ENCODE measurements at regions not wholly inside any gene's neighbourhood (a gene's known extent, or its start where the extent isn't known, plus 50 kb on each side); places are given as distances from the start of the nearest gene placed in this dataset.

- Mint-ChIP-seq H3K27ac (no peak overlapping the region), H3K36me3 (no peaks in the 10 kb centered on the region), H3K9me3 (no peaks in the 10 kb centered on the region), H3K4me3 (no peak overlapping the region), H3K4me1 (no peaks in the 10 kb centered on the region)
- ATAC-seq (no peak), DNase-seq (ENCODE audit: low spot score in 2 of 2) (no peak)
Measured at GRCh38 chr2:45125232-45125631, 116.0 kb upstream of the SIX2 start.

GRCh38 chr2:45124456-45124855 is 115.2 kb upstream of the SIX2 start:
- Mint-ChIP-seq H3K9me3 (no peaks in the 10 kb centered on the region), H3K4me3 (no peak overlapping the region), H3K36me3 (no peaks in the 10 kb centered on the region), H3K4me1 (no peaks in the 10 kb centered on the region), H3K27ac (no peak overlapping the region)
- no peak for ATAC-seq
- DNase-seq (ENCODE audit: low spot score in 2 of 2): no peak

GRCh38 chr2:45123521-45124191 is 114.4 kb upstream of the SIX2 start:
- DNase-seq (ENCODE audit: low spot score in 2 of 2): no peak
- Mint-ChIP-seq H3K9me3 (no peaks in the 10 kb centered on the region), H3K4me3 (no peak overlapping the region), H3K36me3 (no peaks in the 10 kb centered on the region), H3K27ac (no peak overlapping the region), H3K4me1 (no peaks in the 10 kb centered on the region)
- ATAC-seq: no peak

- DNase-seq (ENCODE audit: low spot score in 2 of 2): no peak
- no peak overlapping the region for H3K4me3 Mint-ChIP-seq
Measured at GRCh38 chr2:45123065-45123464, 113.8 kb upstream of the SIX2 start.

GRCh38 chr2:45121236-45121927 is 112.1 kb upstream of the SIX2 start:
- no peaks in the 10 kb centered on the region for H3K4me1 Mint-ChIP-seq
- H3K36me3 Mint-ChIP-seq: no peaks in the 10 kb centered on the region
- DNase-seq (ENCODE audit: low spot score in 2 of 2) (no peak), ATAC-seq (no peak)
- no peak overlapping the region for H3K4me3 Mint-ChIP-seq
- no peaks in the 10 kb centered on the region for H3K9me3 Mint-ChIP-seq
- no peak overlapping the region for H3K27ac Mint-ChIP-seq

More at GRCh38 chr2:45123065-45123464, 113.8 kb upstream of the SIX2 start:
- no peak for ATAC-seq
- H3K27ac Mint-ChIP-seq: no peak overlapping the region
- H3K9me3 Mint-ChIP-seq: no peaks in the 10 kb centered on the region
- no peaks in the 10 kb centered on the region for H3K36me3 Mint-ChIP-seq
- H3K4me1 Mint-ChIP-seq: no peaks in the 10 kb centered on the region

- Mint-ChIP-seq H3K4me1 (no peaks in the 10 kb centered on the region), H3K36me3 (no peaks in the 10 kb centered on the region), H3K4me3 (no peak overlapping the region), H3K9me3 (no peaks in the 10 kb centered on the region), H3K27ac (no peak overlapping the region)
- ATAC-seq (no peak), DNase-seq (ENCODE audit: low spot score in 2 of 2) (no peak)
Measured at GRCh38 chr2:45120546-45120945, 111.3 kb upstream of the SIX2 start.

- no peak for ATAC-seq
- H3K27ac Mint-ChIP-seq: no peak overlapping the region
- no peaks in the 10 kb centered on the region for H3K9me3 Mint-ChIP-seq
- H3K36me3 Mint-ChIP-seq: no peaks in the 10 kb centered on the region
- DNase-seq (ENCODE audit: low spot score in 2 of 2): no peak
- H3K4me1 Mint-ChIP-seq: no peaks in the 10 kb centered on the region
- H3K4me3 Mint-ChIP-seq: no peak overlapping the region
Measured at GRCh38 chr2:45119855-45120254, 110.6 kb upstream of the SIX2 start.

GRCh38 chr2:45119038-45119437 is 109.8 kb upstream of the SIX2 start:
- no peak for ATAC-seq
- DNase-seq (ENCODE audit: low spot score in 2 of 2): no peak
- no peaks in the 10 kb centered on the region for H3K4me1 Mint-ChIP-seq
- H3K36me3 Mint-ChIP-seq: no peaks in the 10 kb centered on the region
- H3K9me3 Mint-ChIP-seq: no peaks in the 10 kb centered on the region
- H3K27ac Mint-ChIP-seq: no peak overlapping the region
- H3K4me3 Mint-ChIP-seq: no peak overlapping the region

- ATAC-seq (no peak), DNase-seq (ENCODE audit: low spot score in 2 of 2) (no peak)
- H3K9me3 Mint-ChIP-seq: no peaks in the 10 kb centered on the region
- H3K4me3 Mint-ChIP-seq: no peak overlapping the region
- H3K36me3 Mint-ChIP-seq: no peaks in the 10 kb centered on the region
- H3K27ac Mint-ChIP-seq: no peak overlapping the region
- H3K4me1 Mint-ChIP-seq: no peaks in the 10 kb centered on the region
Measured at GRCh38 chr2:45117383-45117782, 108.1 kb upstream of the SIX2 start.

GRCh38 chr2:45115181-45115580 is 105.9 kb upstream of the SIX2 start:
- DNase-seq (ENCODE audit: low spot score in 2 of 2) (no peak), ATAC-seq (no peak)
- no peak overlapping the region for H3K4me3 Mint-ChIP-seq
- no peaks in the 10 kb centered on the region for H3K4me1 Mint-ChIP-seq
- H3K36me3 Mint-ChIP-seq: no peaks in the 10 kb centered on the region
- no peak overlapping the region for H3K27ac Mint-ChIP-seq
- no peaks in the 10 kb centered on the region for H3K9me3 Mint-ChIP-seq

GRCh38 chr2:45114221-45114955 is 105.1 kb upstream of the SIX2 start:
- Mint-ChIP-seq H3K4me3 (no peak overlapping the region), H3K36me3 (no peaks in the 10 kb centered on the region), H3K9me3 (no peaks in the 10 kb centered on the region), H3K4me1 (no peaks in the 10 kb centered on the region), H3K27ac (no peak overlapping the region)
- DNase-seq (ENCODE audit: low spot score in 2 of 2) (no peak), ATAC-seq (no peak)

GRCh38 chr2:45112750-45113149 is 103.5 kb upstream of the SIX2 start:
- Mint-ChIP-seq H3K27ac (no peak overlapping the region), H3K4me3 (no peak overlapping the region), H3K9me3 (no peaks in the 10 kb centered on the region), H3K4me1 (no peaks in the 10 kb centered on the region), H3K36me3 (no peaks in the 10 kb centered on the region)
- ATAC-seq (no peak), DNase-seq (ENCODE audit: low spot score in 2 of 2) (no peak)

- no peaks in the 10 kb centered on the region for H3K36me3 Mint-ChIP-seq
- no peaks in the 10 kb centered on the region for H3K4me1 Mint-ChIP-seq
- ATAC-seq (no peak), DNase-seq (ENCODE audit: low spot score in 2 of 2) (no peak)
- H3K9me3 Mint-ChIP-seq: no peaks in the 10 kb centered on the region
- H3K27ac Mint-ChIP-seq: no peak overlapping the region
- H3K4me3 Mint-ChIP-seq: no peak overlapping the region
Measured at GRCh38 chr2:45105050-45105582, 95.9 kb upstream of the SIX2 start.

GRCh38 chr2:45104429-45104828 is 95.2 kb upstream of the SIX2 start:
- Mint-ChIP-seq H3K4me1 (no peaks in the 10 kb centered on the region), H3K9me3 (no peaks in the 10 kb centered on the region), H3K4me3 (no peak overlapping the region), H3K27ac (no peak overlapping the region), H3K36me3 (no peaks in the 10 kb centered on the region)
- DNase-seq (ENCODE audit: low spot score in 2 of 2): no peak
- ATAC-seq: no peak

GRCh38 chr2:45103351-45104345 is 94.4 kb upstream of the SIX2 start:
- Mint-ChIP-seq H3K27ac (no peak overlapping the region), H3K4me1 (no peaks in the 10 kb centered on the region), H3K36me3 (no peaks in the 10 kb centered on the region), H3K9me3 (no peaks in the 10 kb centered on the region), H3K4me3 (no peak overlapping the region)
- no peak for DNase-seq (ENCODE audit: low spot score in 2 of 2)
- ATAC-seq: no peak

Measured in stimulated activated effector memory CD8-positive, alpha-beta T cell treated with anti-CD3 and anti-CD28 coated beads, Interleukin-12 subunit alpha, Interleukin-12 subunit beta, amount 100 ng/mL, for 72 hours (primary cell).